B cell (primary cell): ENCODE measurements at regions not wholly inside any gene's neighbourhood (a gene's known extent, or its start where the extent isn't known, plus 50 kb on each side); places are given as distances from the start of the nearest gene placed in this dataset.

ENCODE experiments used
- ATAC-seq: fragments of 200-7000 bp; cut with Tn5 transposase; one replicate; pipeline ENCODE4 v1.10.0; 2021; ENCODE audit warnings: low read depth, mild to moderate bottlenecking, moderate number of reproducible peaks, moderate library complexity
- CTCF ChIA-PET: fragments of 350-600 bp; sonication (Branson Sonifier 250); formaldehyde crosslinking; loops from one replicate; lab custom pipeline; 2021; ENCODE audit warnings: antibody characterized with exemption, inconsistent platforms; lab: Charles Lee
- POLR2A ChIA-PET: fragments of 350-600 bp; sonication (Branson Sonifier 250); formaldehyde crosslinking; loops from one replicate; lab custom pipeline; 2021; ENCODE audit warnings: antibody characterized with exemption; lab: Charles Lee
- DNase-seq: peaks from one replicate; pipeline ENCODE4 v3.0.0; 2013
- H2AFZ ChIP-seq: 2 replicates; pipeline ENCODE4 v1.6.1; 2012; ENCODE audit warnings: mild to moderate bottlenecking, low read depth, low read length; ENCODE audit not compliant: insufficient read depth, poor library complexity, severe bottlenecking
- H3K27ac ChIP-seq, 2 donors: 1 replicate in 1 of 2; 2 replicates in 1 of 2; pipeline ENCODE4 v1.5.1; 2012 to 2013; ENCODE audit warnings: low read length in 2 of 2, mild to moderate bottlenecking in 2 of 2, moderate library complexity in 1 of 2
- H3K27me3 ChIP-seq, 4 experiments: fragments of 200-600 bp in 1 of 4; sonication (generic) in 1 of 4; replicated peaks in 1 of 4; 1 replicate in 2 of 4; 2 replicates in 2 of 4; pipeline versions ENCODE4 v1.6.1 to v1.7.0; 2013 to 2016; ENCODE audit warnings: low read length in 3 of 4, mild to moderate bottlenecking in 2 of 4, mixed read lengths in 1 of 4, moderate library complexity in 1 of 4; ENCODE audit not compliant: insufficient read depth in 4 of 4, control insufficient read depth in 3 of 4; ENCODE audit errors: control extremely low read depth in 1 of 4
- H3K36me3 ChIP-seq, 2 experiments: replicated peaks in 1 of 2; 1 replicate in 1 of 2; 2 replicates in 1 of 2; pipeline versions ENCODE4 v1.6.1 to v1.7.1; 2013; ENCODE audit warnings: low read length in 1 of 2; ENCODE audit not compliant: insufficient read depth in 2 of 2, control insufficient read depth in 1 of 2; ENCODE audit errors: control extremely low read depth in 1 of 2, extremely low read depth in 1 of 2
- H3K4me1 ChIP-seq, 2 donors: fragments of 200-600 bp in 1 of 2; sonication (generic) in 1 of 2; 1 replicate in 1 of 2; 2 replicates in 1 of 2; pipeline versions ENCODE4 v1.5.1 to v1.6.1; 2013 to 2017; ENCODE audit warnings: low read length in 2 of 2; ENCODE audit not compliant: control insufficient read depth in 2 of 2, insufficient read depth in 2 of 2
- H3K4me2 ChIP-seq: replicated peaks from 2 replicates; pipeline ENCODE3; 2012; ENCODE audit warnings: mild to moderate bottlenecking, low read depth, low read length; ENCODE audit not compliant: poor library complexity, severe bottlenecking
- H3K4me3 ChIP-seq, 5 experiments: fragments of 200-600 bp in 1 of 5; sonication (generic) in 1 of 5; 1 replicate in 3 of 5; 2 replicates in 2 of 5; pipeline versions ENCODE4 v1.5.1 to v1.7.0; 2011 to 2016; ENCODE audit warnings: low read length in 4 of 5, mild to moderate bottlenecking in 4 of 5, low read depth in 2 of 5, control low read depth in 1 of 5, moderate library complexity in 1 of 5; ENCODE audit not compliant: insufficient read depth in 1 of 5; ENCODE audit errors: control extremely low read depth in 1 of 5, extremely low read depth in 1 of 5
- H3K79me2 ChIP-seq: fragments of 200-600 bp; sonication (generic); one replicate; pipeline ENCODE4 v1.6.0; 2016; ENCODE audit warnings: low read length; ENCODE audit not compliant: control insufficient read depth, insufficient read depth
- H3K9ac ChIP-seq: fragments of 200-600 bp; sonication (generic); 2 replicates; pipeline ENCODE4 v1.6.1; 2017; ENCODE audit warnings: mild to moderate bottlenecking, low read length, moderate library complexity
- H3K9me3 ChIP-seq, 3 donors: one replicate each; pipeline versions ENCODE4 v1.6.1 to v1.7.1; 2013; ENCODE audit warnings: low read length in 2 of 3; ENCODE audit not compliant: control insufficient read depth in 2 of 3, insufficient read depth in 1 of 3; ENCODE audit errors: control extremely low read depth in 1 of 3
- H4K20me1 ChIP-seq: 2 replicates; pipeline ENCODE4 v1.6.0; 2012; ENCODE audit warnings: mild to moderate bottlenecking, low read length; ENCODE audit not compliant: insufficient read depth, control insufficient read depth, poor library complexity, severe bottlenecking
- H3K27ac Mint-ChIP-seq: one replicate; pipeline ENCODE4 v1.8.0; 2021; ENCODE audit warnings: mixed read lengths
- H3K27me3 Mint-ChIP-seq: one replicate; pipeline ENCODE4 v1.8.0; 2021; ENCODE audit warnings: mixed read lengths
- H3K4me1 Mint-ChIP-seq: one replicate; pipeline ENCODE4 v1.8.0; 2021; ENCODE audit warnings: mixed read lengths
- H3K4me3 Mint-ChIP-seq: one replicate; pipeline ENCODE4 v1.8.0; 2021; ENCODE audit warnings: mixed read lengths
- H3K9me3 Mint-ChIP-seq: one replicate; pipeline ENCODE4 v1.8.0; 2022; ENCODE audit warnings: mixed read lengths; ENCODE audit not compliant: insufficient read depth
- EZH2 ChIP-seq: IDR thresholded peaks from 2 replicates; pipeline ENCODE4 v1.6.1; 2012; ENCODE audit warnings: borderline replicate concordance, low read depth, mild to moderate bottlenecking, moderate library complexity, low read length; ENCODE audit not compliant: insufficient read depth, poor library complexity, severe bottlenecking
- WGBS: methylation state at CpG from one replicate; pipeline ENCODE4 v1.1.5; 2013; ENCODE audit warnings: missing lambda C conversion rate; ENCODE audit not compliant: insufficient coverage; 5-methylcytosine and 5-hydroxymethylcytosine counted together
- intact Hi-C: fragments of 100-400 bp; cut with micrococcal nuclease; formaldehyde crosslinking; loops from one replicate; pipeline ENCODE4 v1.10.0; 2022
- TF ChIP-seq, protein P1 (sequence below): fragments of 200-600 bp; IDR thresholded peaks from one replicate; pipeline ENCODE4 v1.8.0; 2022; ENCODE audit warnings: antibody characterized with exemption, mild to moderate bottlenecking

DNA sequence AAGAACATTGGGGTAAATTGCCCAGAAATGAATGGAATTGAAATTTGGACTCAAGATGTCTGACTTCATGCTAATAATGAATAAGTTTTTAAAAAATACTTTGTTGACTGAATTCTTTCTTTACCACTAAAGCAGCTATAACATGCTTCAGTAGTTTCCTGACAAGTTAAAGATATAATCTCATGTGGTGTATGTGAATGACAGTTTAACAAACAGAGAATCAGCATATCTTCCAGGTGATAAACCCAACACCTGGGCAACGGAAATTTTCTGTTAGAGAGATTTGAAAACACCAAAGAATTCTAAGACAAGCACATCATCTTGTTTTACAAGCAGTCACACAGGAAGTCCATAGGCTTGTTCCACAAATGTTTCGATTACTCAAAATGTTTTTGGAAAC, 372.6 kb upstream of the VRK2 start:
- DNase-seq, result no peak
- intact Hi-C loops, result no loop called here
- Mint-ChIP-seq H3K4me1 (no peaks in the 10 kb centered on the region), H3K27ac (no peak overlapping the region), H3K27me3 (no peaks in the 10 kb centered on the region), H3K9me3 (no peaks in the 10 kb centered on the region), H3K4me3 (no peak overlapping the region)
- no CpG with 5 or more reads among the region's 2 CpGs for WGBS
- Histone ChIP-seq H2AFZ (no peak overlapping the region), H3K4me1 (no peaks in the 10 kb centered on the region), H3K9ac (no peak overlapping the region), H3K4me2 (no peak overlapping the region), H3K27ac (no peak overlapping the region), H3K79me2 (no peaks in the 10 kb centered on the region), H3K36me3 (no peaks in the 10 kb centered on the region), H3K27me3 (no peaks in the 10 kb centered on the region), H3K9me3 (no peaks in the 10 kb centered on the region), H3K4me3 (no peak overlapping the region), H4K20me1 (no peaks in the 10 kb centered on the region)
- no peak for TF ChIP-seq EZH2
- TF ChIP-seq, protein P1, sequence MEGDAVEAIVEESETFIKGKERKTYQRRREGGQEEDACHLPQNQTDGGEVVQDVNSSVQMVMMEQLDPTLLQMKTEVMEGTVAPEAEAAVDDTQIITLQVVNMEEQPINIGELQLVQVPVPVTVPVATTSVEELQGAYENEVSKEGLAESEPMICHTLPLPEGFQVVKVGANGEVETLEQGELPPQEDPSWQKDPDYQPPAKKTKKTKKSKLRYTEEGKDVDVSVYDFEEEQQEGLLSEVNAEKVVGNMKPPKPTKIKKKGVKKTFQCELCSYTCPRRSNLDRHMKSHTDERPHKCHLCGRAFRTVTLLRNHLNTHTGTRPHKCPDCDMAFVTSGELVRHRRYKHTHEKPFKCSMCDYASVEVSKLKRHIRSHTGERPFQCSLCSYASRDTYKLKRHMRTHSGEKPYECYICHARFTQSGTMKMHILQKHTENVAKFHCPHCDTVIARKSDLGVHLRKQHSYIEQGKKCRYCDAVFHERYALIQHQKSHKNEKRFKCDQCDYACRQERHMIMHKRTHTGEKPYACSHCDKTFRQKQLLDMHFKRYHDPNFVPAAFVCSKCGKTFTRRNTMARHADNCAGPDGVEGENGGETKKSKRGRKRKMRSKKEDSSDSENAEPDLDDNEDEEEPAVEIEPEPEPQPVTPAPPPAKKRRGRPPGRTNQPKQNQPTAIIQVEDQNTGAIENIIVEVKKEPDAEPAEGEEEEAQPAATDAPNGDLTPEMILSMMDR, result no peak
- no peak for ATAC-seq
- ChIA-PET CTCF (no interaction called here), POLR2A (no interaction called here)

DNA sequence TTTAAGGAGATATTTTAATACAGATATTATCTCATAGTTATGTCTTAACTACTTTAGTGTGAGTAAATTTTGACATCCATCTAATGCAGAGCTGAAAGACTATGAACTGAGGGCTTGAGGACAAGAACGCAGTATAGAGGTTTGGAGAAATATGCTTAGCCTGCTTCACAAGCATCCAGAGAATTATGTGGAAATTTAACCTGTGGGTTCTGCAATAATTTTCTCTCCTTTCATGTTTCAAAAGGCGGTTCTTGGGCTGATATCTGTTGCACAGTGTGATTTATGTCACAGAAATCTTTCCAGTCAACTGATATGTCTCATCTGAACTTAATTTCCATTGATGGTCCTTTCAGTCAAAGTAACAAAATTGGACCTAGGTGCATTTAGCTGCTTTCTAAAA, 371.9 kb upstream of the VRK2 start:
- Histone ChIP-seq H3K9ac (no peak overlapping the region), H3K79me2 (no peaks in the 10 kb centered on the region), H3K4me2 (no peak overlapping the region), H2AFZ (no peak overlapping the region), H3K9me3 (no peaks in the 10 kb centered on the region), H4K20me1 (no peaks in the 10 kb centered on the region), H3K4me1 (no peaks in the 10 kb centered on the region), H3K27me3 (no peaks in the 10 kb centered on the region), H3K36me3 (no peaks in the 10 kb centered on the region), H3K27ac (no peak overlapping the region), H3K4me3 (no peak overlapping the region)
- ATAC-seq (no peak), DNase-seq (no peak)
- Mint-ChIP-seq H3K9me3 (no peaks in the 10 kb centered on the region), H3K27ac (no peak overlapping the region), H3K27me3 (no peaks in the 10 kb centered on the region), H3K4me3 (no peak overlapping the region), H3K4me1 (no peaks in the 10 kb centered on the region)
- POLR2A ChIA-PET, result no interaction called here
- intact Hi-C loops, result no loop called here
- no CpG with 5 or more reads among the region's 2 CpGs for WGBS
- TF ChIP-seq, protein P1, result no peak
- no peak for TF ChIP-seq EZH2
- CTCF ChIA-PET, result no interaction called here
